ENCODE measurements at regions not wholly inside any gene's neighbourhood (a gene's known extent, or its start where the extent isn't known, plus 50 kb on each side); places are given as distances from the start of the nearest gene placed in this dataset.

DNA sequence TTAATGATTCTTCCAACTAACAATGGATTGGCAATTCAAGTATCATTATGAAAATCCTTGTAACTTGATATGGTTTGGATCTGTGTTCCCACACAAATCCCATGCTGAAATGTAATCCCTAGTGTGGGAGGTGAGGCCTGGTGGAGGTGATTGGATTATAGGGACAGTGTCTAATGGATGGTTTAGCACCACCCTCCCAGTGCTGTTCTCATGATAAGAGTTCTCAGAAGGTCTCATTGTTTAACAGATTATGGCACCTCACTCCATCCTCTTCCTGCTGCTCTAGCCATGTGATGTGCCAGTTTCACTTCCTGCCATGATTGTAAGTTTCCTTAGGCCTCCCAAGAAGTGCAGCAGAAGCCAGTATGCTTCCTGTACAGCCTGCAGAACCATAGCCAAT, 1116.2 kb upstream of the EDIL3 start:
- TF ChIP-seq, protein P1, sequence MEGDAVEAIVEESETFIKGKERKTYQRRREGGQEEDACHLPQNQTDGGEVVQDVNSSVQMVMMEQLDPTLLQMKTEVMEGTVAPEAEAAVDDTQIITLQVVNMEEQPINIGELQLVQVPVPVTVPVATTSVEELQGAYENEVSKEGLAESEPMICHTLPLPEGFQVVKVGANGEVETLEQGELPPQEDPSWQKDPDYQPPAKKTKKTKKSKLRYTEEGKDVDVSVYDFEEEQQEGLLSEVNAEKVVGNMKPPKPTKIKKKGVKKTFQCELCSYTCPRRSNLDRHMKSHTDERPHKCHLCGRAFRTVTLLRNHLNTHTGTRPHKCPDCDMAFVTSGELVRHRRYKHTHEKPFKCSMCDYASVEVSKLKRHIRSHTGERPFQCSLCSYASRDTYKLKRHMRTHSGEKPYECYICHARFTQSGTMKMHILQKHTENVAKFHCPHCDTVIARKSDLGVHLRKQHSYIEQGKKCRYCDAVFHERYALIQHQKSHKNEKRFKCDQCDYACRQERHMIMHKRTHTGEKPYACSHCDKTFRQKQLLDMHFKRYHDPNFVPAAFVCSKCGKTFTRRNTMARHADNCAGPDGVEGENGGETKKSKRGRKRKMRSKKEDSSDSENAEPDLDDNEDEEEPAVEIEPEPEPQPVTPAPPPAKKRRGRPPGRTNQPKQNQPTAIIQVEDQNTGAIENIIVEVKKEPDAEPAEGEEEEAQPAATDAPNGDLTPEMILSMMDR (CRISPR knock-in tag; IDR thresholded peaks at IDR 0.05), result no peak
- TF ChIP-seq MXI1 (IDR thresholded peaks at IDR 0.05; ENCODE audit: borderline replicate concordance, low read depth, low read length) (no peak), KLF6 (CRISPR knock-in tag; IDR thresholded peaks at IDR 0.05) (no peak)

Data from HepG2 (cell line).